OCI-LY7 (cell line): ENCODE measurements at regions not wholly inside any gene's neighbourhood (a gene's known extent, or its start where the extent isn't known, plus 50 kb on each side); places are given as distances from the start of the nearest gene placed in this dataset.

Experiments used
- CTCF ChIP-seq: fragments of 200-600 bp; sonication (generic); conservative IDR thresholded peaks from 2 replicates; pipeline ENCODE4 v1.5.1; 2014; ENCODE audit warnings: mild to moderate bottlenecking, antibody characterized with exemption, low read length, moderate library complexity, mixed read lengths
- EZH2phosphoT487 ChIP-seq: fragments of 200-600 bp; sonication (generic); IDR thresholded peaks from 2 replicates; pipeline ENCODE4 v1.6.1; 2018; ENCODE audit warnings: low read depth, borderline replicate concordance, mild to moderate bottlenecking, mixed run types, antibody characterized with exemption, low read length, moderate library complexity, mixed read lengths

GRCh38 chr1:4395158-4395557 is 259.3 kb upstream of the AJAP1 start:
- TF ChIP-seq CTCF = no peak
- TF ChIP-seq EZH2phosphoT487 = no peak
